ENCODE measurements at regions not wholly inside any gene's neighbourhood (a gene's known extent, or its start where the extent isn't known, plus 50 kb on each side); places are given as distances from the start of the nearest gene placed in this dataset.
A peak's percentile ranks its signal among the peaks of the same experiment; 100 is the strongest.
"Not testable (repeated sequence)": the region's sequence is repeated elsewhere in the genome, so short reads cannot be mapped to it uniquely, and the experiment has no call there.

DNA sequence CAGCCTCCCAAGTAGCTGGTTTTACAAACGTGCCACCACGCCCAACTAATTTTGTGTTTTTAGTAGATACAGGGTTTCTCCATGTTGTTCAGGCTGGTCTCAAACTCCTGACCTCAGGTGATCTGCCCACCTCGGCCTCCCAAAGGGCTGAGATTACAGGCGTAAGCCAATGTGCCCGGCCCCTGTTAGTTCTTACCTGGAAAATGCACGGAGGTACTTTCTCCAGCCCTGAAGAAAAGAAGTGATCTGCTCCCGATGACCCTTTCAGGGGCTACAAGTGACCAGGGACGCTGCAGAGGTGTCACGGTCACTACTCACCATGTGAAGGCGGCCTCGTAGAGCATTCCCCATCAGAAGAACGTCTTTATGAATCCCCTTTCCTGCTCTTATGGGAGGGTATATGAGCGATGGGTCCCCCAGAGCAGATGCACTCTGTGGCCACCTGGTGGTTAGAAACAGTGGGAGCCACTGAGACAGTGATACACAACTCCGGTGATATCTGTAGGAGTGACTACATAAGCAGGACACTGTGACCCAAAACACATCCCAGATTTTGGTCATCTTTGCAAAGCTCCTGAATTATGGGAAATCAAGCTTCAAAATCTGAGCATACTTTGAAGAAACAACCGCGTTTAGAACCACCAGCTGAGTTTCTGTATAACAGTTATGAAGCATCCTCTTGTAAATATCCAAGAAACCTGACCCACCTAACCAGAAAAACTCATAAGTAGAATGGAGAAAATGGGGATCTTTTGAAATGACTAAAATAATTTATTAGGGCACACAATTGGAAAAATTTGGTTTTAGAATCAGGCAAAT is 102.7 kb upstream of the NBPF11 start:
- H3K4me1 ChIP-seq; H3K9me3 ChIP-seq; H3K27me3 ChIP-seq (ENCODE audit: insufficient read depth in 3 of 3, low read length in 2 of 3); ATAC-seq; DNase-seq; H3K27ac ChIP-seq; intact Hi-C loops (cut with DNase I); H3K36me3 ChIP-seq (ENCODE audit: insufficient read depth in 1 of 2, low read depth in 1 of 2); H3K4me3 ChIP-seq: not testable (repeated sequence)
- TF ChIP-seq, protein P1, sequence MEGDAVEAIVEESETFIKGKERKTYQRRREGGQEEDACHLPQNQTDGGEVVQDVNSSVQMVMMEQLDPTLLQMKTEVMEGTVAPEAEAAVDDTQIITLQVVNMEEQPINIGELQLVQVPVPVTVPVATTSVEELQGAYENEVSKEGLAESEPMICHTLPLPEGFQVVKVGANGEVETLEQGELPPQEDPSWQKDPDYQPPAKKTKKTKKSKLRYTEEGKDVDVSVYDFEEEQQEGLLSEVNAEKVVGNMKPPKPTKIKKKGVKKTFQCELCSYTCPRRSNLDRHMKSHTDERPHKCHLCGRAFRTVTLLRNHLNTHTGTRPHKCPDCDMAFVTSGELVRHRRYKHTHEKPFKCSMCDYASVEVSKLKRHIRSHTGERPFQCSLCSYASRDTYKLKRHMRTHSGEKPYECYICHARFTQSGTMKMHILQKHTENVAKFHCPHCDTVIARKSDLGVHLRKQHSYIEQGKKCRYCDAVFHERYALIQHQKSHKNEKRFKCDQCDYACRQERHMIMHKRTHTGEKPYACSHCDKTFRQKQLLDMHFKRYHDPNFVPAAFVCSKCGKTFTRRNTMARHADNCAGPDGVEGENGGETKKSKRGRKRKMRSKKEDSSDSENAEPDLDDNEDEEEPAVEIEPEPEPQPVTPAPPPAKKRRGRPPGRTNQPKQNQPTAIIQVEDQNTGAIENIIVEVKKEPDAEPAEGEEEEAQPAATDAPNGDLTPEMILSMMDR (IDR thresholded peaks at IDR 0.05): peak; percentile 34
- 41 to 43% (median 42%) methylated on average over 16 of the region's 16 CpGs for WGBS, 3 donors

DNA sequence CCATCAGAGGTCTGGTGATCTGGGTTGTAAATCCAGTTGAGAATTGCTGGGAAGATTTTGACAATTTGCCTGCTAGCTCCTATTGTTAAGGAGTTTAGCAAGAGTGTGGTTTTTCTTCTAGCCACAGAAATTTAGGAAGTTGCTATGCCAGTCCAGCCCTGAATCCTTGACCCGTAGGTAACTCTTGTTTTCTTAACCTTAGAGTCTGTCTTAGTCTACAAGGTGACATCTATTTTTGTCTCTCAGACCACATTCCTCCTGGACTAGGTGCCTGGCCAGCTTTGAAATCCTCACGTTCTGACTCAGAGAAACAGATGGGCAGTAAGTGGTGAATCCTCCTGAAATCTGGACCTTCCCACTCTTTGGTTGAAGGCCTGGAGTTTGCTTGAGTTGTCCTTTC is 101.7 kb upstream of the NBPF11 start:
- H3K36me3 ChIP-seq (ENCODE audit: insufficient read depth in 1 of 2, low read depth in 1 of 2); H3K4me3 ChIP-seq; H3K9me3 ChIP-seq; H3K4me1 ChIP-seq; H3K27me3 ChIP-seq (ENCODE audit: insufficient read depth in 3 of 3, low read length in 2 of 3); DNase-seq; H3K27ac ChIP-seq; intact Hi-C loops (cut with DNase I); ATAC-seq: not testable (repeated sequence)
- WGBS, 3 donors: 59 to 90% (median 69%) methylated on average over 1 of the region's 2 CpGs

DNA sequence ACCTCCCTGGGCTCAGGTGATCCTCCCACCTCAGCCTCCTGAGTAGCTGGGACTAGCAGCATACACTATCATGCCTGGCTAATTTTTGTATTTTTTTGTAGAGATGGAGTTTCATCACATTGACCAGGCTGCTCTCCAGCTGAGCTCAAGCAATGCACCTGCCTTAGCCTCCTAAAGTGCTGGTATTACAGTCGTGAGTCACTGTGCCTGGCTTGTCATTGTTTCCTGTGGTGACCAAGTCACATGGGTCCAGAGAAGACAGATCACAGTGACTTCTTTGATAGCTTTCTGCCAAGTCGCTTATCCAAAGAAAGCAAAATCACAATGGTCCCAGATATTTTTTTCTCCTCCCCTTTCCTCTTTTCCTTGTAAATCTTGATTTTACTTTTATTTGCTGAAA is 96.7 kb upstream of the NBPF11 start:
- H3K4me1 ChIP-seq; H3K36me3 ChIP-seq (ENCODE audit: insufficient read depth in 1 of 2, low read depth in 1 of 2); H3K27ac ChIP-seq; intact Hi-C loops (cut with DNase I); H3K4me3 ChIP-seq; H3K9me3 ChIP-seq; DNase-seq; ATAC-seq; H3K27me3 ChIP-seq (ENCODE audit: insufficient read depth in 3 of 3, low read length in 2 of 3): not testable (repeated sequence)
- WGBS, 3 donors: 79 to 95% (median 93%) methylated on average over 1 of the region's 2 CpGs

DNA sequence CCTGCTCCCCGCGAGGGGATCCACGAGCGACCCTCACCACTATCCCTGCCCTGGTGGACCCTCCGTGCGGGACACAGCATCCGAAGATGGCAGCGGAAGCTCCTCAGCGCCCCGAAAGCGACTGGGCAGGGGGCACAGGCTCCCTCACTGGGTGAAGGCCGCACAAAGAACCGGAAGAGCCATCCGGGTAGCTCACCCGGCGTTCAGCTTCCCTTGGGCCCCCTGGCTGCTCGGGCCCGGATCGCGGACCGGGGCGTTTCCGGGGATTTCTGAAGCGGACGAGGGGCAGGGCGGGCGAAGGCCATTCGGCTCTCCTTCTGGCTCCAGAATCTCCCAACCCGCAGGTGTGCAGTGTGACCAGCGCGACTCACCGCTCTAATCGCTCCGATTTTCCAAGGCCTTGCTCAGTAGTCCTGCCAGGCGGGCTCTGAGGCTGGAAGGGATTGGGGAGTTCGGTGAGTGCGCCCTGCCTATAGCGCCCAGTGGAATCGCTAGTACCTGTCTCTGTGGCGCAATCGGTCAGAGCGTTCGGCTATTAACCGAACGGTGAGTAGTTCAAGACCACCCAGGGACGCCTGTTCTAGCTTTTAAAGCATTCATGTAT is 94.3 kb upstream of the NBPF11 start:
- H3K4me1 ChIP-seq; H3K9me3 ChIP-seq; intact Hi-C loops (cut with DNase I); H3K4me3 ChIP-seq; H3K27me3 ChIP-seq (ENCODE audit: insufficient read depth in 3 of 3, low read length in 2 of 3); H3K27ac ChIP-seq; DNase-seq; ATAC-seq; H3K36me3 ChIP-seq (ENCODE audit: insufficient read depth in 1 of 2, low read depth in 1 of 2): not testable (repeated sequence)
- 27 to 36% (median 31%) methylated on average over 22 to 33 of the region's 46 CpGs for WGBS, 3 donors

DNA sequence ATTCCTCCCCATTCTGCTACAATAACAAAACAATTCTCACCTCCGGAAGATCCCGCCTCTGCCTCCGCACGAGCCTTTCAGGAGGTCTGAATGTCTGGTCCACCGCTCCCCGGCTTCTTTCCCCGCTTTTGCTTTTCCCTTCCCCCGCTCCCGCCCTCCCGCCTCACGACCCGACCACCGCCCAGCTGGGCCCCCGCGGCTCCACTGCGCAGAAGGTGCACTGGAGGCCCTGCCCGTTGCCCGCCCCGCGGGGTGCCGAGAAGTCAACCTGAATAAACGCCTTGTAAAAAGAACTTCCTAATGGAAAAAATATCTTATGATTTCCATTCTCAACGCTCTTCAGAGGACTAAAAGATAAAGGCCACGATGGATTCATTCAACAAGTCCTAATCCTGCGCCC is 93.8 kb upstream of the NBPF11 start:
- H3K4me3 ChIP-seq: not testable (repeated sequence)
- 0 to 14% (median 12%) methylated on average over 3 to 16 of the region's 25 CpGs for WGBS, 3 donors

DNA sequence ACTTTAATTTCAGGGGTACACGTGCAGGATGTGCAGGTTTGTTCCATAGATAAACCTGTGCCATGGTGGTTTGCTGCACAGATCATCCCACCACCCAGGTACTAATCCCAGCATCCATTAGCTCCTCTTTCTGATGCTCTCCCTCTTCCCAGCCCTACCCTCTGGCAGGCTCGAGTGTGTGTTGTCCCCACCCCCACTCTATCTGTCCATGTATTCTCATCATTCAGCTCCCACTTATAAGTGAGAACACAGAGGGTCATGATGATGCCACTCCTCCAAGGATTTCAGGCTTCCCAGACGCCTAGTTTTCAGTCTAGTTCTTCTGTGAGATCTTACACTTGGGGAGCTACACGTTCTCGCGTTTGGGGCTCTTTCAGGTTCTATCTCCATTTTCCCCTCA is 93.4 kb upstream of the NBPF11 start:
- DNase-seq; H3K9me3 ChIP-seq; ATAC-seq; H3K36me3 ChIP-seq (ENCODE audit: insufficient read depth in 1 of 2, low read depth in 1 of 2); H3K27ac ChIP-seq; intact Hi-C loops (cut with DNase I); H3K27me3 ChIP-seq (ENCODE audit: insufficient read depth in 3 of 3, low read length in 2 of 3); H3K4me1 ChIP-seq; H3K4me3 ChIP-seq: not testable (repeated sequence)
- WGBS, 3 donors: no CpG with 5 or more reads among the region's 6 CpGs

More for the DNA sequence above, 93.8 kb upstream of the NBPF11 start:
- H3K4me1 ChIP-seq; H3K36me3 ChIP-seq (ENCODE audit: insufficient read depth in 1 of 2, low read depth in 1 of 2); intact Hi-C loops (cut with DNase I); ATAC-seq; H3K9me3 ChIP-seq; H3K27me3 ChIP-seq (ENCODE audit: insufficient read depth in 3 of 3, low read length in 2 of 3); H3K27ac ChIP-seq; DNase-seq: not testable (repeated sequence)

DNA sequence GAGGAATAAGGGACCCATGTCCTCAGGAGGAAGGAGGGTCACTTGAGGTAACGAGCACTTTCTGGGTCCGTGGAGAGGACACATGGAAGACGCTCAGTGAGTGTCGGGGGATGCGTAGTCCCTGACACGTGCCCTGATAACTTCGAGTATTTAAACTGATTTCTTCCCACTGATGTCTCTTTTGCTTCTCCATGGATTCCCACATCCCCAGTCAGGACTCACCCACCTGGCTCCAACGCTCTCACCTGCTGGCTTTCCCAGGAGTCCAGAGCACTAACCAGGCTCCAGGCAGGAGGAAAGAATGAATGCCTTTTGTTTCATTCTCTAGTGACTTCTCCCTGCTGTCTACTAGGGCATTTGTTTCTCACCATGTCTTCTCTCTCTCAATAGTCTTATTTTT is 81.2 kb upstream of the NBPF11 start:
- H3K4me3 ChIP-seq; H3K9me3 ChIP-seq; ATAC-seq; intact Hi-C loops (cut with DNase I); H3K36me3 ChIP-seq (ENCODE audit: insufficient read depth in 1 of 2, low read depth in 1 of 2); H3K27me3 ChIP-seq (ENCODE audit: insufficient read depth in 3 of 3, low read length in 2 of 3); H3K27ac ChIP-seq; DNase-seq; H3K4me1 ChIP-seq: not testable (repeated sequence)
- WGBS, 3 donors: 91 to 95% (median 92%) methylated on average over 5 to 6 of the region's 8 CpGs

DNA sequence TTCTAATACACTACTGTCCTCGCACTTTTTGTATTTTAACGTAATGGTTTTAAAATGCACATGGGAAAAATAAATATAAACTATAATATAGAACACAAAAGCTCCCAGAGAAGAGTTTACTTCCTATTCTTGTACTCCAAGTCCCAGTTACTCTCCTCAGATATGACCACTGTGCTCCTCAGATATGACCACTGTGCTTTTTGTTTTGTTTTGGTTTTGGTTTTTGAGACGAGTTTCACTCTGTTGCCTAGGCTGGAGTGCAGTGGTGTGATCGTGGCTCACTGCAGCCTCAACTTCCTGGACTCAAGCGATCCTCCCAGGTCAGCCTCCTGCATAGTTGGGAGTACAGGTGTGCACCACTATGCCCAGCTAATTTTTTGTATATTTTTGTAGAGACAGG is 76.8 kb upstream of the NBPF11 start:
- H3K36me3 ChIP-seq (ENCODE audit: insufficient read depth in 1 of 2, low read depth in 1 of 2); H3K27ac ChIP-seq; ATAC-seq; H3K9me3 ChIP-seq; H3K4me1 ChIP-seq; intact Hi-C loops (cut with DNase I); DNase-seq; H3K27me3 ChIP-seq (ENCODE audit: insufficient read depth in 3 of 3, low read length in 2 of 3); H3K4me3 ChIP-seq: not testable (repeated sequence)
- WGBS, 3 donors: 78 to 89% (median 82%) methylated on average over 4 of the region's 5 CpGs

DNA sequence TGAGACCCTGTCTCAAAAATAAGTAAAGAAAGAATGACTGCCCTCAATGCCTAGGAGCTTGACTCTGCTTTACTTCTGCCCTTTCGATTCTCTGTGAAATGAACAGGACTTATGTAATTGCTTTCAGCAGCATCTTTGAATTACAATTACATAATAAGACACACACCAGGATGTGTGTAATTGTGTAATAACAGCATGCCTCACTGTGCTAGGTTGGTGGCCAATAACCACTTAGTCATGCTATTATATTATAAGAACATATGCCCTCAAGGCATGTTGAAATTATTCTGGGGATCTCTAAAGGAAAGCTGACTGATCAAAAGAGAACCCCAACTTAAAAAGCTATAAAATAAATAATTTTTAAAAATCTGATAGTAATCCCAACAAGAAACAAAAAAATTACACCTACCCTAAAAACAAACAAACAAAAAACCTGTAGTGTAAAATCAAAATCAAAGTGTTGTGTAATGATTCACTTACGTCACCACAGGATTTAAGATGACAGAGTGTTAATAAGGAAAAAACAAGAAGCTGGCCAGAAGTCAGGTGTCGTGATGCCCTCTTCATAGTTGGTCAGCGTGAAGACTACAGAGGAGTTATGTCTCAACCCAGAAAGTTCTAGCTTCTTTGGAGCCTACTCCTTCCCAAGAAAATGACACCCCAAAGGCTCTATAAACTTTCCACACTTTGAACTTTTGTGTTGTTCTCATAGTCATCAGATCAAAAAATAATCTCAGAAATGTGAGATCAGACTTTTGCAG is 70.5 kb upstream of the NBPF11 start:
- H3K27me3 ChIP-seq (ENCODE audit: insufficient read depth in 3 of 3, low read length in 2 of 3); H3K9me3 ChIP-seq; H3K36me3 ChIP-seq (ENCODE audit: insufficient read depth in 1 of 2, low read depth in 1 of 2); intact Hi-C loops (cut with DNase I); ATAC-seq; H3K4me1 ChIP-seq; DNase-seq; H3K4me3 ChIP-seq; H3K27ac ChIP-seq: not testable (repeated sequence)
- no CpG with 5 or more reads among the region's 4 CpGs for WGBS, 3 donors

DNA sequence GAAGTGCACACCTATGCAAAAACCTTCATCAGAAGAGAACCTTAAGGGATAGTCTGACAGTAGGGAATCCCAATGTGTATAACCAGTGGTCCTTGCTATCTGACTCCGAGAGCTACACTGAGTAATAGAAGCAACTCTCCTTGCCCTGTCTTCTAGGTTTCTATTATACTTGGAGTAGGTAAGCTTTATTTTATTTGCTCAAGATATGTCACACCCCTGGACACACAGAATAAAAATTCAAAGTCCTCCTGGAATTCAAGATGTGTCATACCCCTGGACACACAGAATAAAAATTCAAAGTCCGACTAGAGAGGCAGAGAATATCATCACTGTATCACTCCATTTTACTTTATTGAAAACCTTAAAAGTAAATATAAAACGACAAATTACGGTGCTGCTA is 69.5 kb upstream of the NBPF11 start:
- H3K4me1 ChIP-seq; H3K4me3 ChIP-seq; intact Hi-C loops (cut with DNase I); H3K36me3 ChIP-seq (ENCODE audit: insufficient read depth in 1 of 2, low read depth in 1 of 2); H3K27ac ChIP-seq; H3K27me3 ChIP-seq (ENCODE audit: insufficient read depth in 3 of 3, low read length in 2 of 3); ATAC-seq; H3K9me3 ChIP-seq; DNase-seq: not testable (repeated sequence)
- no CpG with 5 or more reads among the region's 4 CpGs for WGBS, 3 donors
